HT1080 (cell line): ENCODE measurements at regions not wholly inside any gene's neighbourhood (a gene's known extent, or its start where the extent isn't known, plus 50 kb on each side); places are given as distances from the start of the nearest gene placed in this dataset.

Experiments used
- DNase-seq: peaks from one replicate; pipeline ENCODE4 v3.0.0-alpha.2; 2015; ENCODE audit warnings: low read depth

GRCh38 chrX:17930850-17931249, 69.8 kb upstream of the RAI2 start:
- no peak for DNase-seq

- DNase-seq, result peak; percentile 34
Measured at GRCh38 chrX:17923546-17923945, 62.4 kb upstream of the RAI2 start.

- no peak for DNase-seq
Measured at GRCh38 chrX:17922303-17922702, 61.2 kb upstream of the RAI2 start.

GRCh38 chrX:17919896-17920446, 58.9 kb upstream of the RAI2 start:
- DNase-seq, result no peak

GRCh38 chrX:17917945-17918577, 57.0 kb upstream of the RAI2 start:
- DNase-seq, result no peak

GRCh38 chrX:17913801-17914200, 52.7 kb upstream of the RAI2 start:
- DNase-seq, result no peak
